Activated CD4-positive, alpha-beta T cell treated with anti-CD3 and anti-CD28 coated beads for 36 hours (primary cell): ENCODE measurements at regions not wholly inside any gene's neighbourhood (a gene's known extent, or its start where the extent isn't known, plus 50 kb on each side); places are given as distances from the start of the nearest gene placed in this dataset.
"Not testable (repeated sequence)": the region's sequence is repeated elsewhere in the genome, so short reads cannot be mapped to it uniquely, and the experiment has no call there.

Experiments
- ATAC-seq: fragments of 200-7000 bp; cut with Tn5 transposase; one replicate; pipeline ENCODE4 v1.10.0; 2021; ENCODE audit warnings: mild to moderate bottlenecking, moderate library complexity
- CTCF ChIA-PET: fragments of 350-600 bp; sonication (Branson Sonifier 250); formaldehyde crosslinking; loops from one replicate; lab custom pipeline; 2021; ENCODE audit warnings: antibody characterized with exemption; lab: Charles Lee
- POLR2A ChIA-PET: fragments of 350-600 bp; sonication (Branson Sonifier 250); formaldehyde crosslinking; loops from one replicate; lab custom pipeline; 2021; ENCODE audit warnings: antibody characterized with exemption, inconsistent platforms; lab: Charles Lee
- DNase-seq: peaks from one replicate; pipeline ENCODE4 v3.0.0-alpha.2; 2020
- H3K27ac Mint-ChIP-seq: one replicate; pipeline ENCODE4 v1.8.0; 2021; ENCODE audit warnings: mixed read lengths
- H3K27me3 Mint-ChIP-seq: one replicate; pipeline ENCODE4 v1.8.0; 2021; ENCODE audit warnings: mixed read lengths
- H3K36me3 Mint-ChIP-seq: one replicate; pipeline ENCODE4 v1.8.0; 2021; ENCODE audit warnings: low read depth, mixed read lengths
- H3K4me1 Mint-ChIP-seq: one replicate; pipeline ENCODE4 v1.8.0; 2021; ENCODE audit warnings: mixed read lengths
- H3K4me3 Mint-ChIP-seq: one replicate; pipeline ENCODE4 v1.8.0; 2021; ENCODE audit warnings: mild to moderate bottlenecking, moderate library complexity, mixed read lengths
- H3K9me3 Mint-ChIP-seq: one replicate; pipeline ENCODE4 v1.8.0; 2021; ENCODE audit warnings: low read depth, mixed read lengths
- intact Hi-C, 2 experiments: fragments of 100-400 bp; cut with DNase I in 1 of 2; cut with micrococcal nuclease in 1 of 2; formaldehyde crosslinking; loops; one replicate each; pipeline versions ENCODE4 v1.14.2 to v1.15.1; 2022 to 2024; cut with DNase I, micrococcal nuclease

DNA sequence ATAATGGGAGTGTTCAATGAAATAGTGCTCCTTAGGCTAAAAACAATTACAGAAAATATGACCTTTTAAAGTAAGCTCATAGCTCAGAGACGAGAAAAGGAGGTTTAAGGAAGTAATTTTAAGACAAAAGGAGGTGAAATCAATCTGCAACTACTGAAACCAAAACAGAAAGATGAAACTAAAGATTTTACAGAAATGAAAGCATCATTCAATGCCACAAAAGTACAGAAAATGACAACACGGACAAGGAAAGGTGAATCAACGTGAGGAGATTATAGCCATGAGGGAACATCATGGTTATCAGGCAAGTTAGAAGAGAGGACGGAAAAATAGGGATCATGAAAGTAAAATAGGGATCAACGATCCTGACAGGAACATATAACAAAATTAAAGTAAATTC is 745.2 kb downstream of the PCDH17 start:
- no peak for ATAC-seq
- no peak for DNase-seq
- H3K4me3 Mint-ChIP-seq: no peak overlapping the region
- ChIA-PET CTCF (interaction anchor here (0.7 kb wide), 2 partner anchors 11 to 94 kb away, joined by 3 to 5 read pairs; no protein-coding TSS in a partner anchor), POLR2A (no interaction called here)
- H3K4me1 Mint-ChIP-seq: no peaks in the 10 kb centered on the region
- no peaks in the 10 kb centered on the region for H3K36me3 Mint-ChIP-seq
- intact Hi-C loops: no loop called here
- no peaks in the 10 kb centered on the region for H3K27me3 Mint-ChIP-seq
- H3K27ac Mint-ChIP-seq: no peak overlapping the region
- peaks cover 8% of the 10 kb centered on the region for H3K9me3 Mint-ChIP-seq

DNA sequence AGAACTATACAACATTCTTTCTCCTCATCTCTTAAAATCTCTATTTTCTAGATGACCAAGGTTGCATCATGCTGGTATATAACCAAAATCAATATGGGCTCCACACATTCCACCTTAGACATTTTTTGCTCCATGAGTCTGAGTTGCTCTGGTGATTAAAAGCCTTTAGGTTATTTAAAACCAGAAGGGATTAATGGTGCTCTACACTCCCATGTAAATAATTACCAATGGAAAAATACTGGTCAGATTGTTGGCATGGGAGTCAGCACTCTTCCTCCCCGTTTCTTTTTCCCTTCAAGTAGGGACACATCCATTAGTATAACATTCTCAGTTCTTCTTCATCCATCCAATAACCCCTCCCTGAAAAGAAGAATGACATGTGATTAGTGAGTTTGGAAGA is 747.7 kb downstream of the PCDH17 start:
- ChIA-PET CTCF (no interaction called here), POLR2A (no interaction called here)
- no peaks in the 10 kb centered on the region for H3K36me3 Mint-ChIP-seq
- ATAC-seq (no peak), DNase-seq (no peak)
- H3K4me3 Mint-ChIP-seq: no peak overlapping the region
- peaks cover 5% of the 10 kb centered on the region for H3K9me3 Mint-ChIP-seq
- no peaks in the 10 kb centered on the region for H3K27me3 Mint-ChIP-seq
- H3K27ac Mint-ChIP-seq: no peak overlapping the region
- intact Hi-C loops: no loop called here
- no peaks in the 10 kb centered on the region for H3K4me1 Mint-ChIP-seq

DNA sequence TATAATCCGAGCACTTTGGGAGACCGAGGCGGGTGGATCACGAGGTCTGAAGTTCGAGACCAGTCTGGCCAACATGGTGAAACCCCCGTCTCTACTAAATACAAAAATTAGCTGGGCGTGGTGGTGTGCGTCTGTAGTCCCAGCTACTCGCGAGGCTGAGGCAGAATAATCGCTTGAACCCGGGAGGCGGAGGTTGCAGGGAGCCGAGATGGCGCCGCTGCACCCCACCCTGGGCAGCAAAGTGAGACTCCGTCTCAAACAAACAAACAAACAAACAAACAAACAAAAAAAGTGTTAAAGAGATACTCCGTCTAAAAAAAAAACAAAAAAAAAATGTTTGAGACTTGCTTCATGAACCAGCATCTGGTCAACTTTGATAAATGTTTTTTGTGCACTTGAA is 753.8 kb downstream of the PCDH17 start:
- H3K27ac Mint-ChIP-seq, H3K27me3 Mint-ChIP-seq, H3K4me1 Mint-ChIP-seq, H3K9me3 Mint-ChIP-seq, H3K4me3 Mint-ChIP-seq, H3K36me3 Mint-ChIP-seq, ATAC-seq, DNase-seq, intact Hi-C loops, POLR2A ChIA-PET: not testable (repeated sequence)
- CTCF ChIA-PET: interaction anchor here (0.7 kb wide), 1 partner anchor 305 kb away, joined by 3 read pairs; no protein-coding TSS in a partner anchor

DNA sequence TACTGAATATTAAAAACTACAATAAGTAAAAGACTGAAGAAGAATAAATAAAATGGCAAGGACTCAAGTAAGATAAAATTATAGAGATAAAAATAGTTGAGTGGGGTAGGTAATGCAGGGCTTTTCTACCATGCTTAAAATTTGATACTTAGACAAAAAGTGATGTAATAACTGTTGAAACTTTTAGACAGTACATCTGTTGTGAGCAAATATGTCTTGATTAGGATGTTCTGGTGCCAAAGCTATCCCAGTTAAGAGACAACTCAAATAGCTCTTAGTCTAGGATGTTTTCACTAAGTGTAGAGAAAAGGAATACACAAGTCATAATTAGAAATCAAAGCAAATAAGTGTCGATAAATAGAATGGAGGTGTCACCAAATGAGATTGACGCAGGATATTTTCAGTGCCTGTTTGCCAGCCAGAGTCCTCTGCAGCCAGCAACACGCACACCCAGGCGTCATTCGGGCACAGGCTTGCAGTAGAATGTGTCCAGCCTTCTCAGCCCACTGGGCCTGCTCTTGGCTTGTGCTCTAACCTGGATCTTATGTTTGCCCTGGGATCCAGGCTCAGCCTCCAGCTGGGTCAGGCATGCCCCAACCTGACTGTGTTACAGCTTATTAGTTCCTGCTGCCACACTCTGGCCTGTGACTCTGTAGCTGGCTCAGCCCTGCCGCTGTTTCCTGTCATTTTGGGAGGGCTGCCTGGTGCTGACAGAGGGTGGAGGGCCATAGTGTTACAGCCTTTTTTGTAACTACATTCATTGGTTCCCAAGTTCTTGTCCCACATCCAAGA is 766.2 kb downstream of the PCDH17 start:
- ATAC-seq (no peak), DNase-seq (no peak)
- peaks cover 18% of the 10 kb centered on the region for H3K9me3 Mint-ChIP-seq
- ChIA-PET CTCF (no interaction called here), POLR2A (no interaction called here)
- intact Hi-C loops: no loop called here
- no peaks in the 10 kb centered on the region for H3K27me3 Mint-ChIP-seq
- no peak overlapping the region for H3K27ac Mint-ChIP-seq
- no peaks in the 10 kb centered on the region for H3K36me3 Mint-ChIP-seq
- no peak overlapping the region for H3K4me3 Mint-ChIP-seq
- H3K4me1 Mint-ChIP-seq: no peaks in the 10 kb centered on the region

DNA sequence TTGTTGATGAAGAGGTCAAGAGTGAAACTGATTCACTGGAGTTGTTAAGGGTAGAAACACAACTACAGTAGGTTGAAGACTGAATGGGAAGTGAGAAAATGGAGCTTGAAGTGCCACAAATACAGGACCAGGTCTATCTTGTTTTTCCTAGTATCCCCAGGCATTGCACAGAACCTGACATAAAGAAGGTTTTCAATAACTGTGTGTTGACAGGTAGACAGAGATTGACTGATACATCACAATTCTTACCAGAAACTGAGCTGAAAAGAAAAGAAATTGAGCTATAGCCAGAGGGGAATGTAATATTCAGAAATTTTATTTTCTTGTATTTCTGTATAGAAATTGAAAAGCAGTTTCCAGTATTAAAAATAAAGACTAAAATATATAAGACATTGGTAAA is 767.7 kb downstream of the PCDH17 start:
- intact Hi-C loops: no loop called here
- Mint-ChIP-seq H3K4me1 (no peaks in the 10 kb centered on the region), H3K9me3 (peaks cover 21% of the 10 kb centered on the region), H3K36me3 (no peaks in the 10 kb centered on the region), H3K27me3 (no peaks in the 10 kb centered on the region), H3K27ac (no peak overlapping the region), H3K4me3 (no peak overlapping the region)
- ChIA-PET POLR2A (no interaction called here), CTCF (no interaction called here)
- no peak for ATAC-seq
- DNase-seq: no peak

- H3K36me3 Mint-ChIP-seq: no peaks in the 10 kb centered on the region
- no peak for ATAC-seq
- ChIA-PET CTCF (no interaction called here), POLR2A (no interaction called here)
- intact Hi-C loops: no loop called here
- peaks cover 13% of the 10 kb centered on the region for H3K9me3 Mint-ChIP-seq
- DNase-seq: no peak
- H3K4me1 Mint-ChIP-seq: no peaks in the 10 kb centered on the region
- H3K27me3 Mint-ChIP-seq: no peaks in the 10 kb centered on the region
- no peak overlapping the region for H3K4me3 Mint-ChIP-seq
- no peak overlapping the region for H3K27ac Mint-ChIP-seq
These were observed 775.0 kb downstream of the PCDH17 start for GRCh38 chr13:58406545-58406944.

DNA sequence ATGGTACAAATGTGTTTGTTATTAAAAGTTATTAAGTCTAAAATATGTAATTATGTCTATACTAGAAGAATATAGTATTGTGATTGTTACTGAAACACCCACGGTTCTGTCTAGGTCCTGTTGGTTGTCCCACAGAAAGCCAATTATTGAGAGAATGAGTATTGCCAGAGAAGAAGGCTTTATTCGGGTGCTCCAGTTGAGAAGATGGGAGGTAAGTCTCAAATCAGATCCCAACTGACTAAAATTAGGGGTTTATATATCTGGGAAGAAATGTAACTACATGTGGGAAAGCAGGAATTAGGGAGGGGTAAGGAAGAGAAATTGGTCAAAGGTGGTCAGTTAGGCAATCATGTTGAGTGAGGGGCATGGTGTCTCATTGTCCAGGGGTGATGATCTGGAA is 798.4 kb downstream of the PCDH17 start:
- Mint-ChIP-seq H3K4me1 (no peaks in the 10 kb centered on the region), H3K27me3 (no peaks in the 10 kb centered on the region), H3K4me3 (no peak overlapping the region), H3K27ac (no peak overlapping the region), H3K36me3 (no peaks in the 10 kb centered on the region), H3K9me3 (peaks cover 14% of the 10 kb centered on the region)
- ChIA-PET POLR2A (no interaction called here), CTCF (no interaction called here)
- no peak for ATAC-seq
- no peak for DNase-seq
- intact Hi-C loops: loop anchor here in 1 of 2 experiments (2.0 kb wide), 1 partner anchor 19 kb away; no protein-coding TSS in a partner anchor

- Mint-ChIP-seq H3K9me3 (peaks cover 6% of the 10 kb centered on the region), H3K4me3 (no peak overlapping the region), H3K4me1 (no peaks in the 10 kb centered on the region), H3K27me3 (no peaks in the 10 kb centered on the region), H3K36me3 (no peaks in the 10 kb centered on the region), H3K27ac (no peak overlapping the region)
- no peak for DNase-seq
- CTCF ChIA-PET: no interaction called here
- POLR2A ChIA-PET: no interaction called here
- no peak for ATAC-seq
- intact Hi-C loops: no loop called here
These were observed 803.4 kb downstream of the PCDH17 start for GRCh38 chr13:58434943-58435342.

GRCh38 chr13:58437427-58437826 is 805.9 kb downstream of the PCDH17 start:
- Mint-ChIP-seq H3K4me3 (no peak overlapping the region), H3K4me1 (no peaks in the 10 kb centered on the region), H3K36me3 (no peaks in the 10 kb centered on the region), H3K27me3 (no peaks in the 10 kb centered on the region), H3K27ac (no peak overlapping the region), H3K9me3 (peaks cover 5% of the 10 kb centered on the region)
- ChIA-PET POLR2A (no interaction called here), CTCF (no interaction called here)
- DNase-seq (no peak), ATAC-seq (no peak)
- intact Hi-C loops: no loop called here

DNA sequence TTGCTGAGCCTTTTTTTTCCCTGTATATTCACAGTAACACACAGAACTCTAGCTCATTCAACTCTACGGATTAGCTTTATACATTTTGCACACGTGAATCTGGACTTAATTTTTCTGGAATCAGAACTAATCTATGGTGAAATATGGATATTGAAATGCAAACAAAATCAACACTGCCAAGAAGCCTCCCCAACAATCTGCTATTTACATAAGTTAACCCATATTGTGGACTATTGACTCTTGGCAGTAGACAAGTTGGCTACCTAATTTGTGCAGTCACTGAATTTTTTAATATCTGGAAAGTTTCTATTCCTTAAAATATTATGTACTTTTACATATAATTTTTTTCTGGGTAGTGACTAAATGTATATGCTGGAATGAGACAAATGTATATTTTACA is 815.4 kb downstream of the PCDH17 start:
- H3K4me3 Mint-ChIP-seq: no peak overlapping the region
- CTCF ChIA-PET: no interaction called here
- H3K27me3 Mint-ChIP-seq: no peaks in the 10 kb centered on the region
- no peaks in the 10 kb centered on the region for H3K36me3 Mint-ChIP-seq
- ATAC-seq (no peak), DNase-seq (no peak)
- intact Hi-C loops: no loop called here
- H3K4me1 Mint-ChIP-seq: no peaks in the 10 kb centered on the region
- POLR2A ChIA-PET: no interaction called here
- H3K9me3 Mint-ChIP-seq: peaks cover 3% of the 10 kb centered on the region
- H3K27ac Mint-ChIP-seq: no peak overlapping the region

GRCh38 chr13:58452123-58452623 is 820.6 kb downstream of the PCDH17 start:
- ATAC-seq: no peak
- Mint-ChIP-seq H3K4me3 (no peak overlapping the region), H3K4me1 (no peaks in the 10 kb centered on the region), H3K27ac (no peak overlapping the region), H3K27me3 (no peaks in the 10 kb centered on the region), H3K36me3 (no peaks in the 10 kb centered on the region), H3K9me3 (peaks cover 8% of the 10 kb centered on the region)
- CTCF ChIA-PET: no interaction called here
- DNase-seq: no peak
- POLR2A ChIA-PET: no interaction called here
- intact Hi-C loops: no loop called here

- no peak for ATAC-seq
- POLR2A ChIA-PET: no interaction called here
These were observed 823.5 kb downstream of the PCDH17 start for GRCh38 chr13:58455094-58455493.

More at GRCh38 chr13:58455094-58455493, 823.5 kb downstream of the PCDH17 start:
- no peak overlapping the region for H3K4me3 Mint-ChIP-seq
- H3K36me3 Mint-ChIP-seq: no peaks in the 10 kb centered on the region
- H3K9me3 Mint-ChIP-seq: peaks cover 6% of the 10 kb centered on the region
- DNase-seq: no peak
- H3K4me1 Mint-ChIP-seq: no peaks in the 10 kb centered on the region
- no peak overlapping the region for H3K27ac Mint-ChIP-seq
- no peaks in the 10 kb centered on the region for H3K27me3 Mint-ChIP-seq
- intact Hi-C loops: no loop called here
- CTCF ChIA-PET: no interaction called here
